ENCODE measurements at regions not wholly inside any gene's neighbourhood (a gene's known extent, or its start where the extent isn't known, plus 50 kb on each side); places are given as distances from the start of the nearest gene placed in this dataset.
"Not testable (repeated sequence)": the region's sequence is repeated elsewhere in the genome, so short reads cannot be mapped to it uniquely, and the experiment has no call there.

GRCh38 chr6:148602136-148602535, 144.7 kb upstream of the UST start:
- no peak for FAIRE-seq

GRCh38 chr6:148608199-148608951, 138.5 kb upstream of the UST start:
- FAIRE-seq, result peak; percentile 9

- FAIRE-seq, result no peak
These were observed 135.6 kb upstream of the UST start for GRCh38 chr6:148611213-148611612.

GRCh38 chr6:148612043-148612442, 134.8 kb upstream of the UST start:
- FAIRE-seq, result no peak

- no peak for FAIRE-seq
These were observed 132.2 kb upstream of the UST start for GRCh38 chr6:148614602-148615001.

GRCh38 chr6:148616841-148617240, 130.0 kb upstream of the UST start:
- no peak for FAIRE-seq

- FAIRE-seq, result no peak
These were observed 129.3 kb upstream of the UST start for GRCh38 chr6:148617530-148617929.

GRCh38 chr6:148619891-148620290, 126.9 kb upstream of the UST start:
- no peak for FAIRE-seq

- no peak for FAIRE-seq
These were observed 126.1 kb upstream of the UST start for GRCh38 chr6:148620579-148621298.

- no peak for FAIRE-seq
These were observed 121.2 kb upstream of the UST start for GRCh38 chr6:148625609-148626008.

GRCh38 chr6:148628251-148628650, 118.6 kb upstream of the UST start:
- no peak for FAIRE-seq

GRCh38 chr6:148629181-148629580, 117.6 kb upstream of the UST start:
- no peak for FAIRE-seq

GRCh38 chr6:148629592-148630465, 117.0 kb upstream of the UST start:
- no peak for FAIRE-seq

- no peak for FAIRE-seq
These were observed 111.6 kb upstream of the UST start for GRCh38 chr6:148635070-148635743.

GRCh38 chr6:148641836-148642235, 105.0 kb upstream of the UST start:
- not testable (repeated sequence) for FAIRE-seq

GRCh38 chr6:148643208-148643607, 103.6 kb upstream of the UST start:
- FAIRE-seq, result not testable (repeated sequence)

GRCh38 chr6:148645049-148645448, 101.8 kb upstream of the UST start:
- not testable (repeated sequence) for FAIRE-seq

- FAIRE-seq, result no peak
These were observed 97.9 kb upstream of the UST start for GRCh38 chr6:148648754-148649453.

GRCh38 chr6:148649454-148649963, 97.3 kb upstream of the UST start:
- no peak for FAIRE-seq

GRCh38 chr6:148650941-148651505, 95.8 kb upstream of the UST start:
- no peak for FAIRE-seq

GRCh38 chr6:148652205-148652604, 94.6 kb upstream of the UST start:
- no peak for FAIRE-seq
